ENCODE measurements at regions not wholly inside any gene's neighbourhood (a gene's known extent, or its start where the extent isn't known, plus 50 kb on each side); places are given as distances from the start of the nearest gene placed in this dataset.

DNA sequence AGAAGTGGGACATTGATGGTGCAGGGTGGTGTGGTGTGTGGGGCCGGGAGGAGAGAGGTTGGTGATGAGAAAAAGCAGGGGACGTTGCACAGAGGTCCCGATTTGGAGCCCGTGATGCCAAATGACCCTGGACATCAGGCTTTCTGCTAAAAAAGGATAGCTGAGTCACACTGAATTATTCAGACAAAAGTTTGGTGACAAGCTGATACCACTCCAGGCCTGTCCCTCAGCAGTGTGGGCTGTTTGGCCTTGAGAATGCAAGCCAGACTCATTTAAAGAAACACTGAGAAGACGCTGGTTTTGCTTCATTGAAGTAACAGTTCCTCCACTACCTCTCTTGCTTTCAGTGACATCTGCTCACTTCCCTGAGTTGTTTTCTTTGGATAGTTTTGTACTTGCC is 262.1 kb upstream of the PWP1 start:
- H3K27me3 ChIP-seq, result no peaks in the 10 kb centered on the region
- H3K4me2 ChIP-seq, result no peak overlapping the region
- H3K36me3 ChIP-seq (replicated peaks; ENCODE audit: insufficient read depth, low read depth), result no peaks in the 10 kb centered on the region
- H3K79me2 ChIP-seq, result no peaks in the 10 kb centered on the region
- H3K9me2 ChIP-seq (replicated peaks; ENCODE audit: insufficient read depth), result no peaks in the 10 kb centered on the region
- no peak for TF ChIP-seq EZH2phosphoT487 (IDR thresholded peaks at IDR 0.05; ENCODE audit: low read depth, severe bottlenecking, unreplicated experiment)
- TF ChIP-seq, protein P1, sequence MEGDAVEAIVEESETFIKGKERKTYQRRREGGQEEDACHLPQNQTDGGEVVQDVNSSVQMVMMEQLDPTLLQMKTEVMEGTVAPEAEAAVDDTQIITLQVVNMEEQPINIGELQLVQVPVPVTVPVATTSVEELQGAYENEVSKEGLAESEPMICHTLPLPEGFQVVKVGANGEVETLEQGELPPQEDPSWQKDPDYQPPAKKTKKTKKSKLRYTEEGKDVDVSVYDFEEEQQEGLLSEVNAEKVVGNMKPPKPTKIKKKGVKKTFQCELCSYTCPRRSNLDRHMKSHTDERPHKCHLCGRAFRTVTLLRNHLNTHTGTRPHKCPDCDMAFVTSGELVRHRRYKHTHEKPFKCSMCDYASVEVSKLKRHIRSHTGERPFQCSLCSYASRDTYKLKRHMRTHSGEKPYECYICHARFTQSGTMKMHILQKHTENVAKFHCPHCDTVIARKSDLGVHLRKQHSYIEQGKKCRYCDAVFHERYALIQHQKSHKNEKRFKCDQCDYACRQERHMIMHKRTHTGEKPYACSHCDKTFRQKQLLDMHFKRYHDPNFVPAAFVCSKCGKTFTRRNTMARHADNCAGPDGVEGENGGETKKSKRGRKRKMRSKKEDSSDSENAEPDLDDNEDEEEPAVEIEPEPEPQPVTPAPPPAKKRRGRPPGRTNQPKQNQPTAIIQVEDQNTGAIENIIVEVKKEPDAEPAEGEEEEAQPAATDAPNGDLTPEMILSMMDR (IDR thresholded peaks at IDR 0.05; ENCODE audit: poor library complexity), result no peak
- TF ChIP-seq EZH2 (IDR thresholded peaks at IDR 0.05; ENCODE audit: borderline replicate concordance), result no peak
- no peak overlapping the region for H2AFZ ChIP-seq
- H3K4me3 ChIP-seq, result no peak overlapping the region
- WGBS (ENCODE audit: low lambda C conversion rate, missing lambda C conversion rate), result 88% methylated on average over 5 of the region's 5 CpGs
- H3K4me1 ChIP-seq (ENCODE audit: insufficient read depth), result no peaks in the 10 kb centered on the region
- no peak for DNase-seq (ENCODE audit: low spot score)
- H3K9me3 ChIP-seq (ENCODE audit: low read depth), result no peaks in the 10 kb centered on the region
- H4K20me1 ChIP-seq (ENCODE audit: insufficient read depth, poor library complexity, severe bottlenecking), result no peaks in the 10 kb centered on the region
- H3K27ac ChIP-seq, result no peak overlapping the region

DNA sequence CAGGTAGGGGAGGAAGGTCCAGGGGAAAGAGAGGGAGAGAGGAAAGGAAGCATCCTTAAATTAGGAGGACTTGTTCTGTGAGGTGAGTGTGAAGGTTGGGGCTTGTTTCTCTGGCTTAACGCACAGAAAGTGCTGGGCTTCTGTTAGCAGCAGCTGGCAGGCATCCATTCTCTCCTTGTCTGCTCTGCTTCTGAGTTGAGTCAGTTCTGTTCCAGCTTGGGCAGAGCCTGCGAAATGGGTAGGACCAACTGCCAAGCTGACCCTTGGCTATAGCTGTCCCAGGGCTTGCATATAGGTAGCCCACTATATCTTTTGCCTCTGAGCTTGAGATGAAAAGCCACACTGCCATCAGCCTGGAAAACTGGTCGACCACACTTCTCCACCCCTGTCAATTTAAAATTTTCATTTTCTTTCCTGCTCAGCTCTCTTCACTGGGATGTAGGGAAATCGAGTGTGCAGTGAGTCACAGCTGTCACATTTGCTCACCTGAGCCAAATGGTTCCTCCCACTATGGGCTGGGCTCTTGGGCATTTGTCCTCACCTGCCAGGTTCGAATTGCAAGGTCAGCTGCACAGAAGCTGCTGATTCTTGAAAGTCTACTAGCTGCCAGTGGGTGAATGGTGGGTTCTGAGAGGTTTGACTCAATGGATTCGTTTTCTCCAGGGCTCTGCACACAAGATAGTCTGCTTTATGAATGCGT is 256.4 kb upstream of the PWP1 start:
- TF ChIP-seq EZH2phosphoT487 (IDR thresholded peaks at IDR 0.05; ENCODE audit: low read depth, severe bottlenecking, unreplicated experiment) (no peak), EZH2 (IDR thresholded peaks at IDR 0.05; ENCODE audit: borderline replicate concordance) (no peak)
- TF ChIP-seq, protein P1 (IDR thresholded peaks at IDR 0.05; ENCODE audit: poor library complexity), result no peak
- peak; percentile 64 for DNase-seq (ENCODE audit: low spot score)
- Histone ChIP-seq H3K36me3 (replicated peaks; ENCODE audit: insufficient read depth, low read depth) (no peaks in the 10 kb centered on the region), H3K4me3 (no peak overlapping the region), H3K27me3 (no peaks in the 10 kb centered on the region), H3K4me2 (no peak overlapping the region), H2AFZ (no peak overlapping the region), H3K79me2 (no peaks in the 10 kb centered on the region), H3K9me3 (ENCODE audit: low read depth) (no peaks in the 10 kb centered on the region), H3K27ac (no peak overlapping the region), H3K4me1 (ENCODE audit: insufficient read depth) (no peaks in the 10 kb centered on the region), H3K9me2 (replicated peaks; ENCODE audit: insufficient read depth) (no peaks in the 10 kb centered on the region), H4K20me1 (ENCODE audit: insufficient read depth, poor library complexity, severe bottlenecking) (no peaks in the 10 kb centered on the region)
- WGBS (ENCODE audit: low lambda C conversion rate, missing lambda C conversion rate), result 75% methylated on average over 7 of the region's 7 CpGs

DNA sequence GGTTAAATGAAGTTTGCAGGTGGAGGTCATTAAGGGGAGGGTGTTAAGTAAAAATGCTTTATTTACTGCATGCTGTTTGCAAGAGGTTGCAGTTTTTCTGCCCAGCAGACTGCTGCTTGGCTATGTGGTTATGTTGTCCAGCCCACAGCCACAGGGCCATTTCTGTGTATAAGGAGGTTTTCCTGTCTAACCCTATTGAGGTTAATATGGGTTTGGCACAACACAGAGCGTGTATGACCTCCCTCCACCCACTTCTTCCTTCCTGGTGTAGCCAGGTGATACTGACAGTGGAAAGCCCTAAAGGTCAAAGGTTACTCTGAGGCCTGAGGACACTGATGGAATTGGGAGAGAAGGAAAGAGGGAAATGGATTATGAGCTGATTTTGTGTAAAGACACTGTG is 253.7 kb upstream of the PWP1 start:
- Histone ChIP-seq H3K79me2 (no peaks in the 10 kb centered on the region), H4K20me1 (ENCODE audit: insufficient read depth, poor library complexity, severe bottlenecking) (no peaks in the 10 kb centered on the region), H3K9me3 (ENCODE audit: low read depth) (no peaks in the 10 kb centered on the region), H3K27me3 (no peaks in the 10 kb centered on the region), H3K4me3 (no peak overlapping the region), H3K4me2 (no peak overlapping the region), H3K9me2 (replicated peaks; ENCODE audit: insufficient read depth) (no peaks in the 10 kb centered on the region), H3K27ac (no peak overlapping the region), H2AFZ (no peak overlapping the region), H3K36me3 (replicated peaks; ENCODE audit: insufficient read depth, low read depth) (no peaks in the 10 kb centered on the region), H3K4me1 (ENCODE audit: insufficient read depth) (no peaks in the 10 kb centered on the region)
- 88% methylated on average over 1 of the region's 1 CpG for WGBS (ENCODE audit: low lambda C conversion rate, missing lambda C conversion rate)
- DNase-seq (ENCODE audit: low spot score), result no peak
- TF ChIP-seq, protein P1 (IDR thresholded peaks at IDR 0.05; ENCODE audit: poor library complexity), result no peak
- TF ChIP-seq EZH2phosphoT487 (IDR thresholded peaks at IDR 0.05; ENCODE audit: low read depth, severe bottlenecking, unreplicated experiment) (no peak), EZH2 (IDR thresholded peaks at IDR 0.05; ENCODE audit: borderline replicate concordance) (no peak)
